BLaER1 treated with 17β-estradiol and CSF1 and Interleukin-3, amounts not matched to agents 10 nM and 100 nM (cell line): ENCODE measurements at regions not wholly inside any gene's neighbourhood (a gene's known extent, or its start where the extent isn't known, plus 50 kb on each side); places are given as distances from the start of the nearest gene placed in this dataset.
"Not testable (repeated sequence)": the region's sequence is repeated elsewhere in the genome, so short reads cannot be mapped to it uniquely, and the experiment has no call there.

Experiments used
- H3K27ac ChIP-seq, 11 experiments: shearing (Covaris generic); formaldehyde crosslinking; 2 replicates each; pipeline ENCODE4 v1.8.1; 2022
- H3K27me3 ChIP-seq, 11 experiments: shearing (Covaris generic); formaldehyde crosslinking; 2 replicates each; pipeline ENCODE4 v1.8.1; 2022
- H3K36me3 ChIP-seq, 11 experiments: shearing (Covaris generic); formaldehyde crosslinking; 2 replicates each; pipeline ENCODE4 v1.8.1; 2022
- H3K4me1 ChIP-seq, 10 experiments: shearing (Covaris generic); formaldehyde crosslinking; 2 replicates each; pipeline ENCODE4 v1.8.1; 2022
- H3K4me2 ChIP-seq, 11 experiments: shearing (Covaris generic); formaldehyde crosslinking; 2 replicates each; pipeline ENCODE4 v1.8.1; 2022
- H3K4me3 ChIP-seq, 10 experiments: shearing (Covaris generic); formaldehyde crosslinking; 2 replicates each; pipeline ENCODE4 v1.8.1; 2022
- H3K9ac ChIP-seq, 11 experiments: shearing (Covaris generic); formaldehyde crosslinking; 2 replicates each; pipeline ENCODE4 v1.8.1; 2022
- H3K9me3 ChIP-seq, 11 experiments: shearing (Covaris generic); formaldehyde crosslinking; replicated peaks in 1 of 11; 2 replicates each; pipeline ENCODE4 v1.8.1; 2022
- H4K20me1 ChIP-seq, 11 experiments: shearing (Covaris generic); formaldehyde crosslinking; 2 replicates each; pipeline ENCODE4 v1.8.1; 2022
- Cebpa-rat ChIP-seq, 11 experiments: shearing (Covaris generic); IDR thresholded peaks; 2 replicates each; pipeline ENCODE4 v1.8.1; 2022

DNA sequence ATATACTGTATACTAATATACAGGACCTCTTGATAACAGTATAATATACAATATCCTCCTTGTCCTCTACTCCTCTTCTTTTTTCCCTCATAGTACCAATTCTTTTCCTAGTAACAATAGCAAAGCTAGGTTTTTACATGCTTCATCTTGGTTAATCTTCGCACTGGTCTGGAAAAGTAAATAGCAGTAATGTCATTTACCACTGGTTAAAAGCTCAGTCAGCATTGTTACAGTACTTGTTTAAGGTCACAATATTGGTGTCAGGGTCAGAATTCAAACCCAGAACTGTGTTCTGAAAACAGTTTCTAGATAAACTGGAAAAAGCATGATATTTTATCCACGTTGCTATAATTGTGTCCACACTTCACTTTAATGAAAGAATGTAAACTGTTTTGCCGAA is 692.4 kb upstream of the CDH6 start:
- Histone ChIP-seq H3K36me3 (no peaks in the 10 kb centered on the region), H3K4me1 (peaks cover 0 to 5% (median 0%) of the 10 kb centered on the region in 10 experiments; a peak in 2 of 20 replicates), H3K4me2 (no peak overlapping the region), H3K4me3 (no peak overlapping the region), H3K27ac (no peak overlapping the region), H3K9ac (no peak overlapping the region), H3K9me3 (no peaks in the 10 kb centered on the region), H3K27me3 (no peaks in the 10 kb centered on the region), H4K20me1 (no peaks in the 10 kb centered on the region)
- no peak for TF ChIP-seq Cebpa-rat (IDR thresholded peaks at IDR 0.05)

DNA sequence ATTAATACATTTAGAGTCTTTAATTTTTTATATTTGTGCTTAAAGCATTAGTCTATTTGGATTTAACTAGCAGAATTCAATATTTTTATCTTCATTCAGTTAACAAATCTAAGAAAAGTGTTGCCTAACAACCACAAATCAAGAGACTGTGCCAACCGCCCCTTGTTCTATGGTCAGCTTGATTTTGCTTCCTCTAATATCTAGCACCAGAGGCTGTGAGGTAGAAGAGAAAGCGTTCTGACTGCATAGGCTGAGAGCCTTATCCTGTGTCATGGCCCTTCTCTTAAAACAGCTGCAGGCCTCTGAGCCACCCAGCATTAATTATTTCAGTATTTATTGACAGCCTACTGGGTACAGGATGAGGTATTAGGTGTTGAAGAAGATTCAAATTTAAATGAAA is 693.0 kb upstream of the CDH6 start:
- H3K4me1 ChIP-seq: peaks cover 0 to 5% (median 0%) of the 10 kb centered on the region in 10 experiments; a peak in 2 of 20 replicates
- H3K4me2 ChIP-seq: no peak overlapping the region
- H4K20me1 ChIP-seq: no peaks in the 10 kb centered on the region
- no peak for TF ChIP-seq Cebpa-rat (IDR thresholded peaks at IDR 0.05)
- H3K27ac ChIP-seq: no peak overlapping the region
- no peak overlapping the region for H3K9ac ChIP-seq
- H3K4me3 ChIP-seq: no peak overlapping the region
- H3K9me3 ChIP-seq: no peaks in the 10 kb centered on the region
- H3K36me3 ChIP-seq: no peaks in the 10 kb centered on the region
- H3K27me3 ChIP-seq: no peaks in the 10 kb centered on the region

DNA sequence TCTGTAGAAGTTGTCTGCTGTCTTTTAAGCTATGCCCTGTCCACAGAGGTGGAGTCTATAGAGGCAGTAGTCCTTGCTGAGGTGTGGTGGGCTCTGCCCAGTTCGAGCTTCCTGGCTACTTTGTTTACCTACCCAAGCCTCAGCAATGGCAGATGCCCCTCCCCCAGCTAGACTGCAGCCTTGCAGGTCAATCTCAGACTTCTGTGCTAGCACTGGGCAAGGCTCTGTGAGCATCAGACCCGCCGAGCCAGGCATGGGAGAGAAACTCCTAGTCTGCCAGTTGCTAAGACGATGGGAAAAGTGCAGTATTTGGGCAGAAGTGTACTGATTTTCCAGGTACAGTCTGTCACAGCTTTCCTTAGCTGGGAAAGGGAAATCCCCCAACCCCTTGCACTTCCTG is 694.1 kb upstream of the CDH6 start:
- no peak overlapping the region for H3K9ac ChIP-seq

DNA sequence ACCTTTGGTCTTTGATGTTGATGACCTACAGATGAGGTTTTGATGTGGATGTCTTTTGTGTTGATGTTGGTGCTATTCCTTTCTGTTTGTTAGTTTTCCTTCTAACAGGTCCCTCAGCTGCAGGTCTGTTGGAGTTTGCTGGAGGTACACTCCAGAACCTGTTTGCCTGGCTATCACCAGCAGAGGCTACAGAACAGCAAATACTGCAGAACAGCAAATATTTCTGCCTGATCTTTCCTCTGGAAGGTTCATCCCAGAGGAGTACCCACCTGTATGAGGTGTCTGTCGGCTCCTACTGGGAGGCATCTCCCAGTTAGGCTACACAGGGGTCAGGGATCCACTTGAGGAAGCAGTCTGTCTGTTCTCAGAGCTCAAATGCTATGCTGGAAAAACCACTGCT is 694.5 kb upstream of the CDH6 start:
- H3K4me2 ChIP-seq: no peak overlapping the region
- no peak overlapping the region for H3K9ac ChIP-seq
- no peak for TF ChIP-seq Cebpa-rat (IDR thresholded peaks at IDR 0.05)
- no peaks in the 10 kb centered on the region for H4K20me1 ChIP-seq
- H3K9me3 ChIP-seq: no peaks in the 10 kb centered on the region
- H3K4me1 ChIP-seq: peaks cover 0 to 5% (median 0%) of the 10 kb centered on the region in 10 experiments; a peak in 2 of 20 replicates
- no peak overlapping the region for H3K27ac ChIP-seq
- no peak overlapping the region for H3K4me3 ChIP-seq
- no peaks in the 10 kb centered on the region for H3K27me3 ChIP-seq
- H3K36me3 ChIP-seq: no peaks in the 10 kb centered on the region

More for the DNA sequence above, 694.1 kb upstream of the CDH6 start:
- H3K4me1 ChIP-seq: peaks cover 0 to 5% (median 0%) of the 10 kb centered on the region in 10 experiments; a peak in 2 of 20 replicates
- H3K36me3 ChIP-seq: no peaks in the 10 kb centered on the region
- no peaks in the 10 kb centered on the region for H3K27me3 ChIP-seq
- H4K20me1 ChIP-seq: no peaks in the 10 kb centered on the region
- H3K9me3 ChIP-seq: no peaks in the 10 kb centered on the region
- H3K4me2 ChIP-seq: no peak overlapping the region
- no peak overlapping the region for H3K4me3 ChIP-seq
- no peak overlapping the region for H3K27ac ChIP-seq
- TF ChIP-seq Cebpa-rat (IDR thresholded peaks at IDR 0.05): no peak

DNA sequence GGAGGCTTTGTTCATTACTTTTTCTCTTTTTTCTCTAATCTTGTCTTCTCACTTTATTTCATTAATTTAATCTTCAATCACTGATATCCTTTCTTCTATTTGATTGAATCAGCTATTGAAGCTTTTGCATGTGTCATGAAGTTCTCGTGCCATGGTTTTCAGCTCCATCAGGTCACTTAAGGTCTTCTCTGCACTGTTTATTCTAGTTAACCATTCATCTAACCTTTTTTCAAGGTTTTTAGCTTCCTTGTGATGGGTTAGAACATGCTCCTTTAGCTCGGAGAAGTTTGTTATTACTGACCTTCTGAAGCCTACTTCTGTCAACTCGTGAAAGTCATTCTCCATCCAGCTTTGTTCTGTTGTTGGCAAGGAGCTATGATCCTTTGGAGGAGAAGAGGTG is 695.0 kb upstream of the CDH6 start:
- H3K4me1 ChIP-seq, H3K36me3 ChIP-seq, H3K9ac ChIP-seq, H3K27me3 ChIP-seq, H4K20me1 ChIP-seq, H3K4me2 ChIP-seq, H3K4me3 ChIP-seq, H3K9me3 ChIP-seq, H3K27ac ChIP-seq: not testable (repeated sequence)

DNA sequence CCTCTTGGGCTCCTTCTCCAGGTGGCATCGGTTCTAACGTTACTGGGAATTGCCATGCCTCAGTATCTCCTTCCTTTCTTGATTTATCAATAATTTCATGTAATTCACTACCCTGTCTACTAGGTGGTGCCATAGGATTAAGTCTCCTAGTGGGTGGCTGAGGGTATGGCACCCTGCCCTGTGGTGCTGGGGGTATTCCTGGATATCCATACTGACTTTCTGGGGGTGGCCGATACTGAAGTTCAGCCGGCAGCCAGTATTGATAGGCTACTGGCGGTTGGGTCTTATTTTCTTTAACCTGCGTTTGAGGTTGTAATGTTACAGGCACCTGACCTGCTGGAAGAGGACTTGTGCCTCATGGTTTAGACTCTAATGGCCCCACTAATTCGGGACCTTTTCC is 699.4 kb upstream of the CDH6 start:
- H4K20me1 ChIP-seq, H3K27me3 ChIP-seq: not testable (repeated sequence)

GRCh38 chr5:30479104-30479503 is 714.4 kb upstream of the CDH6 start:
- no peak for TF ChIP-seq Cebpa-rat (IDR thresholded peaks at IDR 0.05)
- Histone ChIP-seq H3K27me3 (no peaks in the 10 kb centered on the region), H3K27ac (no peak overlapping the region), H3K9me3 (peaks cover 15 to 28% (median 21%) of the 10 kb centered on the region in 11 experiments), H3K9ac (no peak overlapping the region), H3K4me2 (no peak overlapping the region), H3K36me3 (no peaks in the 10 kb centered on the region), H3K4me3 (no peak overlapping the region), H4K20me1 (no peaks in the 10 kb centered on the region), H3K4me1 (no peaks in the 10 kb centered on the region)

More for the DNA sequence above, 699.4 kb upstream of the CDH6 start:
- not testable (repeated sequence) for H3K4me3 ChIP-seq, H3K9me3 ChIP-seq, H3K27ac ChIP-seq, H3K4me1 ChIP-seq, H3K4me2 ChIP-seq, H3K36me3 ChIP-seq, H3K9ac ChIP-seq

DNA sequence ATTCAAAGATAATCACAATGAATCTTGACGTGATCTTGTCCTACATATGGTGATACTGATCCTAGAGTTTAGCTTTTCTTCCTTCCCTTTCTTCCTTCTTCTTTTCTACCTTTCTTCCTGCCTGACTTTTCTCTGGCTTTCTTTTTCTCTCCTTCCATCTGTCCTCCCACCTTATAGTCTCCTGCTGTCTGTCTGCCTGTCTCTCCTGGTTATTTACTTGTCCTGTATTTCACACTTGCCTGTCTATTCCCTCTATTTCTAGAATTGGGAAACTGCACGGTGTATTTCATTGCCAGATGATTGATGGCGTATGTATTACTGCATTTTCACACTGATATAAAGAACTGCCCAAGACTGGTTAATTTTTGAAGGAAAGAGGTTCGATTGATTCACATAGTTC is 718.1 kb upstream of the CDH6 start:
- Histone ChIP-seq H3K9ac (no peak overlapping the region), H3K4me2 (no peak overlapping the region), H3K27me3 (no peaks in the 10 kb centered on the region), H4K20me1 (no peaks in the 10 kb centered on the region), H3K36me3 (no peaks in the 10 kb centered on the region), H3K4me1 (no peaks in the 10 kb centered on the region), H3K9me3 (peaks cover 15 to 28% (median 21%) of the 10 kb centered on the region in 11 experiments), H3K27ac (no peak overlapping the region), H3K4me3 (no peak overlapping the region)
- no peak for TF ChIP-seq Cebpa-rat (IDR thresholded peaks at IDR 0.05)

GRCh38 chr5:30469691-30470090 is 723.8 kb upstream of the CDH6 start:
- H3K27ac ChIP-seq: no peak overlapping the region
- H4K20me1 ChIP-seq: no peaks in the 10 kb centered on the region
- no peak overlapping the region for H3K9ac ChIP-seq
- no peak overlapping the region for H3K4me2 ChIP-seq
- H3K4me1 ChIP-seq: no peaks in the 10 kb centered on the region
- H3K27me3 ChIP-seq: no peaks in the 10 kb centered on the region
- no peak for TF ChIP-seq Cebpa-rat (IDR thresholded peaks at IDR 0.05)
- H3K9me3 ChIP-seq: peaks cover 0 to 8% (median 6%) of the 10 kb centered on the region in 11 experiments; a peak in 10 of 22 replicates
- H3K36me3 ChIP-seq: no peaks in the 10 kb centered on the region
- no peak overlapping the region for H3K4me3 ChIP-seq

- no peak for TF ChIP-seq Cebpa-rat (IDR thresholded peaks at IDR 0.05)
- H3K9ac ChIP-seq: no peak overlapping the region
- no peaks in the 10 kb centered on the region for H3K4me1 ChIP-seq
- H3K27ac ChIP-seq: no peak overlapping the region
- no peaks in the 10 kb centered on the region; a peak in 1 of 22 replicates for H3K9me3 ChIP-seq
- no peaks in the 10 kb centered on the region for H4K20me1 ChIP-seq
- H3K36me3 ChIP-seq: no peaks in the 10 kb centered on the region
- H3K27me3 ChIP-seq: no peaks in the 10 kb centered on the region
- no peak overlapping the region for H3K4me3 ChIP-seq
- no peak overlapping the region for H3K4me2 ChIP-seq
These were observed 734.8 kb upstream of the CDH6 start for GRCh38 chr5:30458681-30459080.

GRCh38 chr5:30455484-30455883 is 738.0 kb upstream of the CDH6 start:
- not testable (repeated sequence) for H3K4me1 ChIP-seq, H4K20me1 ChIP-seq

More at GRCh38 chr5:30455484-30455883, 738.0 kb upstream of the CDH6 start:
- H3K9ac ChIP-seq, H3K9me3 ChIP-seq, H3K27ac ChIP-seq, H3K36me3 ChIP-seq, H3K4me3 ChIP-seq, H3K27me3 ChIP-seq, H3K4me2 ChIP-seq: not testable (repeated sequence)
